Loucy (cell line): ENCODE measurements at regions not wholly inside any gene's neighbourhood (a gene's known extent, or its start where the extent isn't known, plus 50 kb on each side); places are given as distances from the start of the nearest gene placed in this dataset.

Experiments used
- H2AFZ ChIP-seq: fragments of 200-600 bp; sonication (generic); 2 replicates; pipeline ENCODE4 v1.6.0; 2016; ENCODE audit warnings: antibody characterized with exemption, mild to moderate bottlenecking, low read length, moderate library complexity
- H3F3A ChIP-seq: fragments of 200-600 bp; 2 replicates; pipeline ENCODE4 v1.6.0; 2016; ENCODE audit warnings: antibody characterized with exemption, low read depth, mild to moderate bottlenecking
- H3K27me3 ChIP-seq: fragments of 200-600 bp; sonication (generic); 2 replicates; pipeline ENCODE4 v1.6.1; 2014; ENCODE audit warnings: low read length, mild to moderate bottlenecking; ENCODE audit not compliant: insufficient read depth, poor library complexity, severe bottlenecking
- H3K36me3 ChIP-seq: fragments of 200-600 bp; sonication (generic); 2 replicates; pipeline ENCODE4 v1.6.1; 2016; ENCODE audit warnings: low read length; ENCODE audit not compliant: insufficient read depth
- H3K4me1 ChIP-seq: fragments of 200-600 bp; sonication (generic); 2 replicates; pipeline ENCODE4 v1.5.1; 2014; ENCODE audit warnings: low read length, mild to moderate bottlenecking; ENCODE audit not compliant: insufficient read depth, poor library complexity, severe bottlenecking
- H3K4me2 ChIP-seq: fragments of 200-600 bp; sonication (generic); 2 replicates; pipeline ENCODE4 v1.6.0; 2014; ENCODE audit warnings: antibody characterized with exemption, low read length, low read depth, mild to moderate bottlenecking; ENCODE audit not compliant: poor library complexity, severe bottlenecking
- H3K4me3 ChIP-seq: fragments of 200-600 bp; sonication (generic); 2 replicates; pipeline ENCODE4 v1.5.1; 2014; ENCODE audit warnings: low read length, mild to moderate bottlenecking, mixed read lengths; ENCODE audit not compliant: poor library complexity, severe bottlenecking
- H3K79me2 ChIP-seq: fragments of 200-600 bp; sonication (generic); 2 replicates; pipeline ENCODE4 v1.6.1; 2014; ENCODE audit warnings: low read length; ENCODE audit not compliant: insufficient read depth
- H3K9ac ChIP-seq: fragments of 200-600 bp; sonication (generic); 2 replicates; pipeline ENCODE4 v1.6.0; 2014; ENCODE audit warnings: mild to moderate bottlenecking, low read depth, low read length, moderate library complexity; ENCODE audit not compliant: poor library complexity, severe bottlenecking
- H3K9me2 ChIP-seq: fragments of 200-600 bp; sonication (generic); replicated peaks from 2 replicates; pipeline ENCODE4 v1.6.1; 2016; ENCODE audit warnings: low read depth, low read length, mixed read lengths
- H3K9me3 ChIP-seq: fragments of 200-600 bp; sonication (generic); 2 replicates; pipeline ENCODE4 v1.6.1; 2014; ENCODE audit warnings: mild to moderate bottlenecking, antibody characterized with exemption, low read length, low read depth; ENCODE audit not compliant: insufficient read depth
- H4K20me1 ChIP-seq: fragments of 200-600 bp; sonication (generic); 2 replicates; pipeline ENCODE4 v1.6.0; 2014; ENCODE audit warnings: antibody characterized with exemption, low read length, mild to moderate bottlenecking; ENCODE audit not compliant: insufficient read depth, poor library complexity, severe bottlenecking
- CTCF ChIP-seq: fragments of 200-600 bp; sonication (generic); conservative IDR thresholded peaks from 2 replicates; pipeline ENCODE4 v1.5.1; 2014; ENCODE audit warnings: mild to moderate bottlenecking, antibody characterized with exemption, low read length
- EZH2phosphoT487 ChIP-seq: fragments of 200-600 bp; IDR thresholded peaks from 2 replicates; pipeline ENCODE4 v1.6.1; 2018; ENCODE audit warnings: antibody characterized with exemption, mild to moderate bottlenecking, moderate library complexity, borderline replicate concordance

GRCh38 chr18:38635709-38636430, 1070.3 kb upstream of the CELF4 start:
- no peaks in the 10 kb centered on the region for H3K36me3 ChIP-seq
- no peak overlapping the region for H3K4me2 ChIP-seq
- no peaks in the 10 kb centered on the region for H3K27me3 ChIP-seq
- no peaks in the 10 kb centered on the region for H4K20me1 ChIP-seq
- TF ChIP-seq EZH2phosphoT487 (no peak), CTCF (no peak)
- no peaks in the 10 kb centered on the region for H3K79me2 ChIP-seq
- no peak overlapping the region for H3K4me3 ChIP-seq
- H3K4me1 ChIP-seq: no peaks in the 10 kb centered on the region
- no peak overlapping the region for H2AFZ ChIP-seq
- H3K9me3 ChIP-seq: no peaks in the 10 kb centered on the region; the same call in 1 of the 2 replicates
- H3K9ac ChIP-seq: no peak overlapping the region
- H3F3A ChIP-seq: no peaks in the 10 kb centered on the region
- no peaks in the 10 kb centered on the region for H3K9me2 ChIP-seq

GRCh38 chr18:38634117-38634516, 1068.5 kb upstream of the CELF4 start:
- H3K4me1 ChIP-seq: no peaks in the 10 kb centered on the region
- H3K9me3 ChIP-seq: no peaks in the 10 kb centered on the region; the same call in 1 of the 2 replicates
- H3K27me3 ChIP-seq: no peaks in the 10 kb centered on the region
- no peaks in the 10 kb centered on the region for H3K36me3 ChIP-seq
- no peaks in the 10 kb centered on the region for H3F3A ChIP-seq
- H3K9ac ChIP-seq: no peak overlapping the region
- H3K9me2 ChIP-seq: no peaks in the 10 kb centered on the region
- H3K4me2 ChIP-seq: no peak overlapping the region
- no peak overlapping the region for H2AFZ ChIP-seq
- no peaks in the 10 kb centered on the region for H4K20me1 ChIP-seq
- TF ChIP-seq EZH2phosphoT487: no peak
- TF ChIP-seq CTCF: no peak
- no peak overlapping the region for H3K4me3 ChIP-seq
- no peaks in the 10 kb centered on the region for H3K79me2 ChIP-seq

GRCh38 chr18:38633333-38633732, 1067.7 kb upstream of the CELF4 start:
- Histone ChIP-seq H3K9ac (no peak overlapping the region), H3K4me2 (no peak overlapping the region), H3K4me1 (no peaks in the 10 kb centered on the region), H3K9me3 (no peaks in the 10 kb centered on the region), H3K9me2 (no peaks in the 10 kb centered on the region), H3F3A (no peaks in the 10 kb centered on the region), H3K27me3 (no peaks in the 10 kb centered on the region), H4K20me1 (no peaks in the 10 kb centered on the region), H3K36me3 (no peaks in the 10 kb centered on the region), H3K79me2 (no peaks in the 10 kb centered on the region), H3K4me3 (no peak overlapping the region), H2AFZ (no peak overlapping the region)
- TF ChIP-seq EZH2phosphoT487 (no peak), CTCF (no peak)
